ENCODE measurements at regions not wholly inside any gene's neighbourhood (a gene's known extent, or its start where the extent isn't known, plus 50 kb on each side); places are given as distances from the start of the nearest gene placed in this dataset.

DNA sequence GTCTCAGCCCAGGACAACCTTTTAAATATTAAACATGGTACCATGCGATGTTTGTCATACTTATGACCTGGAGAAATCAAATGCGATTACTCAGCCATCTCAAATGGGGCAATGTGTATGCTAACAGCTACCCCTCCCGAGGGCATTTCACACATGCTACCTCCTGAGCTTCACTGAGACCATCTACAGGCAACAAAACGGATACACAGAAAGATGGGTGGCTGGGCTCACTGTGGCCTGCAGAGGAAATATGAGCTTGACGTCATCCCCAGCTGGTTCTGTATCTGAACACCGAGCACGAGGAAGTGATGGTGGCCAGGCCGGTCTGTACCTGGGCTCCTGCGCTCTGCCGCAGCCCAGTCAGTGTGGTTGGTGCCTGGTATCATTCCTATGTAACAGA, 374.3 kb downstream of the RPS24 start:
- H3K4me3 Mint-ChIP-seq = no peak overlapping the region
- intact Hi-C loops (cut with micrococcal nuclease) = no loop called here
- H3K27ac Mint-ChIP-seq = no peak overlapping the region
- H3K9me3 Mint-ChIP-seq = no peaks in the 10 kb centered on the region
- peaks cover 14% of the 10 kb centered on the region for H3K27me3 Mint-ChIP-seq (ENCODE audit: insufficient read depth)
- no peak for DNase-seq (ENCODE audit: low spot score)
- H3K4me1 Mint-ChIP-seq (ENCODE audit: low read depth) = peaks cover 8% of the 10 kb centered on the region
- H3K36me3 Mint-ChIP-seq (ENCODE audit: low read depth) = no peaks in the 10 kb centered on the region

DNA sequence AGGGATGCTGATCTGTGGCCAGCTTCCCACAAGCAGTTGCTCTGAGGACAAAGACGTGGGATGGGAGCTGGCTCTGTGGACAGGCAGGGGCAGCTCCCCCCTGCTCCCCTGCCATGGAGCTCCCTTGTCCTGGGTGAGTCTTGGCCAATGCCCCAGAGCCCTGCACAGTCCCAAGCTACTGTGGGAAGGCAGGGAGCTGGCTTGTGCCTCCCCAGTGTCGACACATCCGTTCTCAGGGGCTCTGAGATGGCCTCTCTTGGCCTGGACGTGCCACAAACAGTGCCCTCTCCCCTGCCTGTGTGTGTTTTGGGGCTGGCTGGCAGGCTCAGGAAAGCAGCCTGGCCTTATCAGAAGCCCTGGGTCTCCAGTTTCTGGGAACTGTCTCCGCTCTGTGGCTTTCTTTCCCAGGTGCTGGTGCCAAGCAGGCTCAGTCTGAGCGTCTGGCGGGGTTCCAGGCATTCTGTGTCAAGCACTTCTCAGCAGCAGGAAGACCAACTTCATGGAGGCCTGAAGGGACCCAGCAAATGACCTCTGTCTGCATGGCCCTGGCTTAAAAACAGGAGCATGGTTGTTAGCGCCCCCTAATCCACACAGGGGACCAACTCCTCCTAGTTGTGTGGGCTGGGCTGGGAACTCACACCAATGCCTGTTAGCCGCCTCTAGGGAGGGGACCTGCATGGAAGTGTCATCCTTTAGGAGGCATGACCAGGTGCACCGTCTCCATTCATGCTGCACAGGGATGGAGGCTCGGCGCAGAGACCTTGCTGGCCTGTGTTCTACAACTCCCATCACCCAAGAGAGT, 375.2 kb downstream of the RPS24 start:
- H3K4me1 Mint-ChIP-seq (ENCODE audit: low read depth) = peaks cover 8% of the 10 kb centered on the region
- intact Hi-C loops (cut with micrococcal nuclease) = no loop called here
- no peaks in the 10 kb centered on the region for H3K9me3 Mint-ChIP-seq
- no peaks in the 10 kb centered on the region for H3K36me3 Mint-ChIP-seq (ENCODE audit: low read depth)
- no peak overlapping the region for H3K4me3 Mint-ChIP-seq
- DNase-seq (ENCODE audit: low spot score) = no peak
- H3K27ac Mint-ChIP-seq = no peak overlapping the region
- H3K27me3 Mint-ChIP-seq (ENCODE audit: insufficient read depth) = peaks cover 14% of the 10 kb centered on the region

DNA sequence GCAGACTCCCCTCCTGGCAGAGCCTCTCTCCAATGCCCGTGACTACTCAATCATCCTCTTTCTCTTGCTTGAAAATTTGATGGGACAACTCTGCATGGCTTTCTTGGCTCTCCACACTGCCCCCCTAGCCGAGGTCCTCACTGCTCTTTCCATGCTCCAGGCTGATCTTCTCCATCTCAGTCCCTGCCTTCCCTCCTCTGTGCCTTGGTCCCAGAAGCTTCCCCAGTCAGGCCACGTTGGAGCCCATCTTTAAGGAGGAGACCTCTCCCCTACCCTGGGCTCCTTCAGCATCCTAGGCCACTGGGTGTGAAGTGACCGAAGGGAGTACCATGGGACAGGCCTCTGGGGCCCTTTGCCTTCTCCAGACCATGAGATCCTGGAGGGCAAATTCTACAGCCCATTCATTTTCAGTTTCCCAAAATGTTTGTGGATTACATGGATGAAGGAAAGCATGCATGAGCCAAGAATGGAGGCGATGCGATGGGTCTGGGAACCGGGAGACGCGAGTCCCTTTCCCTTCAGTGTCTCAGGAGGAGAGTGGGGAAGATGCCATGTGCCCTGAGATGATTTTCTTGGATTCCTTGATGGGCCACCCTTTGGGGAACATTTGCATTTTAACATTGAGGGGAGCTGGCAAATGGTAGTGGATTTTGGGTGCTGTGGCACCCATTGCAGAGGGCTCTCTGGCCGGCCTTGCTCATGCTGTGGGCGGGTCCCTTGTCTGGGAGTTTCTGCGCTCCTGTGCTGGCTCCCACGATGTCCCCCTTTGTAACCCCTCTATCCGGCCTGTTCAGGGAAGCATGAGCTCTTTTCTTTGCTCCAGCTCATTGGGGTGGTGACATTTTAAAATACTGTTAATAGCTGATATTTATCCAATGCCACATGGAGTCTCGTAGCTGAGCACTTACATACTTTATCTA, 376.6 kb downstream of the RPS24 start:
- H3K27ac Mint-ChIP-seq = no peak overlapping the region
- no peak overlapping the region for H3K4me3 Mint-ChIP-seq
- intact Hi-C loops (cut with micrococcal nuclease) = loop anchor here (10.0 kb wide), 1 partner anchor 366 kb away; no protein-coding TSS in a partner anchor
- DNase-seq (ENCODE audit: low spot score) = no peak
- no peaks in the 10 kb centered on the region for H3K9me3 Mint-ChIP-seq
- H3K27me3 Mint-ChIP-seq (ENCODE audit: insufficient read depth) = peaks cover 14% of the 10 kb centered on the region
- no peaks in the 10 kb centered on the region for H3K36me3 Mint-ChIP-seq (ENCODE audit: low read depth)
- H3K4me1 Mint-ChIP-seq (ENCODE audit: low read depth) = peaks cover 8% of the 10 kb centered on the region

DNA sequence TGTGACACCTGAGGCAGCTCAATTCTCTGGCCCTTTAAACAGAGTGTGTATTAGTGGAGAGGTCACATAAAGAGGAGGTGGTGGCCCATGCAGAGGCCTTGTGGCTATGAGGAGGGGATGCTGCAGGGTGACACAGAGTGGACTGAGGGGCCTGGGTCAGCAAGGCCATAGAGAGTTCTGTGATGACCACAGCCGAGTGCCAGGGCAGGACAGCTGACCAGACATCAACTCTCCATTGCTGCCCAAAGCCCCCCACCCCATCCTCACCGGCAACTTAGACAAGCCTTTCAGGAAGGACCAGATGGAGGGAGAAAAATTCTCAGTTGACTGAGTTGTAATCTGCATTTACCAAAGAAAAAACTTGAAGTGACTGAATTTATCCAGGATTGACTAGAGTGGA, 378.1 kb downstream of the RPS24 start:
- Mint-ChIP-seq H3K9me3 (no peaks in the 10 kb centered on the region), H3K27ac (no peak overlapping the region), H3K27me3 (ENCODE audit: insufficient read depth) (peaks cover 4% of the 10 kb centered on the region), H3K36me3 (ENCODE audit: low read depth) (no peaks in the 10 kb centered on the region), H3K4me3 (no peak overlapping the region), H3K4me1 (ENCODE audit: low read depth) (peaks cover 3% of the 10 kb centered on the region)
- intact Hi-C loops (cut with micrococcal nuclease) = loop anchor here (10.0 kb wide), 1 partner anchor 367 kb away; no protein-coding TSS in a partner anchor
- DNase-seq (ENCODE audit: low spot score) = no peak

DNA sequence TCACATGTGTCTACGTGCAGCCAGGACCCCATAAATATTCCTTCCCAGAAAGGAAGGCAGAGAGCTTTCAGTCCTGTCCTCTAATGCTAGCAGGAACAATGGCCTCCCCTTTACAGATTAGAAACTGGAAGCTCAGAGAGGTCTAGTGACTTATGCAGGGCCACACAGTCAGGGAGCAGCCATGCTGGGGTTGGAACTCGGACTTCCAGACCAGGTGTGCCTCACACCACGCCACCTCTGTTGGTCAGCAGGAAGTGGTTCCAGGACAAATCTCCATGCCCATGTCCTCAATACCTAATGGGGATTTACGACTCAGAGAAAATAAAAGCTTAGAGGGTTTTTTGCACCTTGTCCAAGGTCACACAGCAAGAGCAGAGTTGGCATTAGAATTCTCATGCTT, 378.9 kb downstream of the RPS24 start:
- intact Hi-C loops (cut with micrococcal nuclease) = loop anchor here (10.0 kb wide), 1 partner anchor 368 kb away; no protein-coding TSS in a partner anchor
- no peaks in the 10 kb centered on the region for H3K9me3 Mint-ChIP-seq
- H3K4me1 Mint-ChIP-seq (ENCODE audit: low read depth) = no peaks in the 10 kb centered on the region
- no peak overlapping the region for H3K27ac Mint-ChIP-seq
- H3K36me3 Mint-ChIP-seq (ENCODE audit: low read depth) = no peaks in the 10 kb centered on the region
- no peak for DNase-seq (ENCODE audit: low spot score)
- H3K4me3 Mint-ChIP-seq = no peak overlapping the region
- peaks cover 1% of the 10 kb centered on the region for H3K27me3 Mint-ChIP-seq (ENCODE audit: insufficient read depth)

DNA sequence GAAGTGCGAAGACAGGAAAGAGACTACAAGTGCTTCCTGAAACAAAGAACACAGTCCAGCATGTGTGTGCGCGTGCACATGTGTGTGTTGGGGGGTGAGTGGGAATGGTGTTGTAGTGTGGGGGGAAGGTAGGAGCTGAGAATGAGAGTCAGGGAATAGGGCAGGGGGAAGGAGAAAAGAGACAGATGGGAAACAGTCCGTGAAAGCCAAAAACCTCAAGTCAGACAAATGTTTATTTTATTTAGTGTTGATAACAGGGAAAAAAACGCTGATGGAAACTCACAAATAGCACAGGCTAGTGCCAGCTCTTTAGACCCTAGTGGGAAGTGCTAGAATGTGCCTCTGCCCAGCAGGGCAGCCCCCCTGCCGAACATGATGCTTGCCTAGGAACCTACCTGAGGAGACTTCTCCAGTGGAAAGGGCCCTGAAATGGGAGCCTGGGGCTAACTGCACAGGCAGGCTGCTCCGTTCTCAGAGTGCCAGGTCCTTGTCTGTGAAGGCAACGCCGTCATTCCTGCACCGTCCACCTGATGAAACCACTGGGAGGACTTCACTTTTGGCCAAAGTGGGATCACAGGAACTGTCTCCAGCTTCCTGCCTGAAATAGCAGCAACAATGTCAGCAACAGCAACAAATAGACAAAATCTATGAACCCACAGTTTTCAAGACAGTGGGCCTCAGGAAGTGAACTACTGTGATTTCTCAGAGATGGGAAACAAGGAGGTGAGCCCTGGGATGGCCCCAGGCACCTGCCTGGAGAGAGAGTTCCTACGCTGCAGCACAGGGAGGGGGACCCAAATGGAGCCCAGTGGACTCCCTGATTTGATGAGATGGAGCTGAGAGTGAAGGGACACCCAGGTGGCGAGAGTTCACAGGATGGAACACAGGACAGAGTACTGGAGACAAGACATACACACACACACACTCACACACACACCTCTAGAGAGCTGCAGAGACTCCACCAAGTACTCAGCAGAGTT, 379.7 kb downstream of the RPS24 start:
- Mint-ChIP-seq H3K27me3 (ENCODE audit: insufficient read depth) (peaks cover 3% of the 10 kb centered on the region), H3K9me3 (no peaks in the 10 kb centered on the region), H3K4me1 (ENCODE audit: low read depth) (no peaks in the 10 kb centered on the region), H3K36me3 (ENCODE audit: low read depth) (no peaks in the 10 kb centered on the region), H3K4me3 (no peak overlapping the region), H3K27ac (no peak overlapping the region)
- intact Hi-C loops (cut with micrococcal nuclease) = loop anchor here (10.0 kb wide), 1 partner anchor 369 kb away; no protein-coding TSS in a partner anchor
- no peak for DNase-seq (ENCODE audit: low spot score)

DNA sequence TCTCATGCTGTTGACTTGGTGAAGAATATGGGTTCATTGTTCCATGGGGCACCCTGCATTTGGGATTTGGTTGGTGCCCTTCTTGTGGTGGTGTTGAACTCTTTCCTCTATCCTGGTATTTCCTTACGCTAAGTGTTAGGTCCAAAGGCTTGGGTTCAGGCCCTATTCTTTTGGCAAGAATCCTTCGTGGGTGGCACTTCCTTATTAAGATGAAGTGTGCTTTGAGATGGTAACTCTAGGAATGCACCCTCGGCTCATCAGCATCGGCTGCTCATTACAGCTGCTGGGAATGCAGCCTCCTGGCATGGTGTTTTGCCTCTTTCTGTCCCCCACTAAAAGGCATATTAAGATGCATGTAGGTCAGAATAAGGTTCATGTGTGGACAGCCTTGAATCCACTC, 380.7 kb downstream of the RPS24 start:
- intact Hi-C loops (cut with micrococcal nuclease) = loop anchor here (10.0 kb wide), 1 partner anchor 370 kb away; no protein-coding TSS in a partner anchor
- Mint-ChIP-seq H3K27ac (no peak overlapping the region), H3K9me3 (no peaks in the 10 kb centered on the region), H3K4me1 (ENCODE audit: low read depth) (no peaks in the 10 kb centered on the region), H3K36me3 (ENCODE audit: low read depth) (no peaks in the 10 kb centered on the region), H3K27me3 (ENCODE audit: insufficient read depth) (peaks cover 3% of the 10 kb centered on the region), H3K4me3 (no peak overlapping the region)
- DNase-seq (ENCODE audit: low spot score) = no peak

DNA sequence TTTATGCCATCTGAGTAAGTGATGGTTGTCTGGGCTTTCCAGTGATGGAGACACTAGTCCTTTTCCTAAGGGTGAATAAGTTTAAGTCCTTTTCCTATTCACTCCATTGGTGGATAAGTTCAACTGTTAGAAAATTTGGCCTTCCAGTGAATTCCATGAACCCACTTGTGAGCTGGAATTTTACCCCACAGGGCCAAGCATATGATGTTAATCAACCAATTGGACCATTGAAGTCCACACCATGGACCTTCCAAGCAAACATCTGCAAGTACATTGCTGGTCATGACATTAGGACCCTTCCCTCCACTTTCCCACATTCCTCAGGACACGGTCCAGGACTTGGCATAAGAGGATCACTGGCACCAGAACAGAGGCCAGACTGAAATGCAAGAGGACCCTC, 381.4 kb downstream of the RPS24 start:
- no peaks in the 10 kb centered on the region for H3K36me3 Mint-ChIP-seq (ENCODE audit: low read depth)
- DNase-seq (ENCODE audit: low spot score) = no peak
- no peaks in the 10 kb centered on the region for H3K9me3 Mint-ChIP-seq
- no peak overlapping the region for H3K27ac Mint-ChIP-seq
- no peak overlapping the region for H3K4me3 Mint-ChIP-seq
- H3K4me1 Mint-ChIP-seq (ENCODE audit: low read depth) = no peaks in the 10 kb centered on the region
- intact Hi-C loops (cut with micrococcal nuclease) = loop anchor here (10.0 kb wide), 1 partner anchor 370 kb away; no protein-coding TSS in a partner anchor
- H3K27me3 Mint-ChIP-seq (ENCODE audit: insufficient read depth) = peaks cover 3% of the 10 kb centered on the region

DNA sequence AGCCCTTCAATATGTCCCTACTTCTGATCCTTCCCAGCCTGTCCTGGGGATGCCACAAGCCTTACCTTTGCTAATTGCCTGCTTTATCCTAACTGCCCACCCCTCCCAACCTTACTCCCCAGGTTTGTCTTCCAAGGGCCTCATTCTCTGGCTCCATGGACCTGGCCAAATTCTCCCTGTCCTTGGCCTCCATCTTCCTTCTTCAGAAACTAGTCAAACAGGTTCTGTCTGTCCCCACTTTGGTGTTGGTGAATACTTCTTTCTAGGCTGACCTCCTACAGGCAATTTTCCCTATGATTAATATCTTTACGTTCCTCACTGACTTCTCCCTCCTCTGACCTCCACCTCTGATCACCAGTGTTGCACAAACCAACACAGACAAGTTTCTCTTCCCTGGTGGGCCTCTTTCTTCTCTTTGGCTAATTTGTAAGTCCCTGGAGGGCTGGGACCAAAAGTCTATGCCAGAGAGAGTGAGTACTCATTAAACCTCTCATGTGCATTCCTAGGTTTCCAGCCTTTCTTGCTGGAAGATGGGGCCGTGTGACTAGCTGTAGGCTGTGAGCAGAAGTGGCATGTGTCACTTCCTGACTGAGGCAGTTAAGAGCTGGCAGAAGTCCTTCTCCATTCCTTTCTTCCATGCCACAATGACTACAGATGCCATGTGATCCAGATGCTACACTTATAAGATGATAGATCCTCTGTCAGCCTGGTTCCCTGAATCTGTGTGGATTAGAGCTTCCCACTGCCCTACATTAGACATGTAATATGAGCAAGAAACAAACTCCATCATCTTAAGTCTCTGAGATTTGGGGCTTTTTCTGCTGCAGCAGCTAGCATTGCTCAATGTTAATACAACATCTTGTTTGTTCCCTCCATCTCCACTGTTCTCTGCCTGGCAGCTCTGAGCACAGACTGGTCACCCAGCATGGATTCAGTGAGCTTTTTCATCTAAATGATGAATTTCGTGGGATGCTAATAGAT, 382.7 kb downstream of the RPS24 start:
- intact Hi-C loops (cut with micrococcal nuclease) = loop anchor here (10.0 kb wide), 1 partner anchor 372 kb away; no protein-coding TSS in a partner anchor
- Mint-ChIP-seq H3K27me3 (ENCODE audit: insufficient read depth) (peaks cover 3% of the 10 kb centered on the region), H3K27ac (no peak overlapping the region), H3K4me1 (ENCODE audit: low read depth) (no peaks in the 10 kb centered on the region), H3K9me3 (no peaks in the 10 kb centered on the region), H3K36me3 (ENCODE audit: low read depth) (no peaks in the 10 kb centered on the region), H3K4me3 (no peak overlapping the region)
- DNase-seq (ENCODE audit: low spot score) = no peak

DNA sequence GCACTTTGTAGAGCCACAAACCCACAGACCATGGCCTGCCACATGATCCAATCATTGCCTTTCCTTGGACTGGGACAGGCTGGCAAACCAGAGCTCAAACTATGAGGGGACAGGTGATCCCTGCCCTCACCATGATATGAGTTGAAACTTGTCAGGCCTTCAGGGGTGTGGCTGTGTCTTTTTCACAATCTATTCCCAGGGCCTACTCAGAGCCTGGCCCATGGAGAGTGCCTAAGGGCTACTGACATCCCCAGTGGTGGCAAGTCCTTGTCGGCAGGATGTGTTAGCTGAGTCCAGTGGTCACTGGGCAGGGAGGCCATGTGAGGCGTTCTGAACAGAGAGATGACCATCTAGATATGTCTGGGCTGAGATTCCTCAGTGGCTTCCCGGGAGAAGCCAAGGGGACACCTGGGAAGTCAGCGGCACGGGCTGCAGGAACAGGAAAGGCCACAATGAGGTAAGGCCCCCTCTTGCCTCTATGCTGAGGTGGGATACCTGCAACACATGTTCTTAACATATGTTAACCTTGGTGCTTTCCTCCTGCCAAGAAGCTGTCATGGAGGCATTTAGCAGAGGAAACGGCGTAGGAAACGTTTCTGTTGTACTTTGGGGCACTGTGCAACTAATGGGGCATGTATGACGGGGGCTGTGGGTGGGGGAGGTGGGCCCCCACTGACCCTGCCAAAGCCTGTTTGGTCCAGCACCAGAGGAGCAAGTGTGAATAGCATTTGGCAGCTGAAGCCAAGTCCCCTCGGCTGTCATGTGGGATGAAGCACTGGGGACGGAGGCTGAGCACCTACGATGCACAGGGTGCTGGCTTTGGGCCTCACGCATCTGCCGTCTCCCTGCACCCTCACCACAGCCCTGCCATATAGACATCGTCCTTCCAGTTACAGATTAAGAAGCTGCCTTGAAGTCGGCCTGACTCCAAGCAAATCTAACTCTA, 384.0 kb downstream of the RPS24 start:
- Mint-ChIP-seq H3K4me3 (no peak overlapping the region), H3K27me3 (ENCODE audit: insufficient read depth) (peaks cover 3% of the 10 kb centered on the region), H3K9me3 (no peaks in the 10 kb centered on the region), H3K4me1 (ENCODE audit: low read depth) (no peaks in the 10 kb centered on the region), H3K27ac (no peak overlapping the region), H3K36me3 (ENCODE audit: low read depth) (no peaks in the 10 kb centered on the region)
- intact Hi-C loops (cut with micrococcal nuclease) = loop anchor here (10.0 kb wide), 1 partner anchor 373 kb away; no protein-coding TSS in a partner anchor
- no peak for DNase-seq (ENCODE audit: low spot score)

Data from activated T-helper 1 cell treated with anti-CD3 and anti-CD28 coated beads, Interleukin-12 subunit alpha, Interleukin-12 subunit beta, Interleukin-2, Interleukin-4 antibody, amounts not matched to agents 30 ng/mL and 10 ng/mL and 1 ng/mL, durations not matched to agents 14 hours and 24 hours and 36 hours (primary cell).